Activated T-helper 1 cell treated with anti-CD3 and anti-CD28 coated beads, Interleukin-12 subunit alpha, Interleukin-12 subunit beta, Interleukin-2, Interleukin-4 antibody, amounts not matched to agents 30 ng/mL and 10 ng/mL and 1 ng/mL, durations not matched to agents 14 hours and 24 hours and 36 hours (primary cell): ENCODE measurements at regions not wholly inside any gene's neighbourhood (a gene's known extent, or its start where the extent isn't known, plus 50 kb on each side); places are given as distances from the start of the nearest gene placed in this dataset.

Experiments
- DNase-seq: peaks from one replicate; pipeline ENCODE4 v3.0.0; 2021; ENCODE audit warnings: low spot score
- H3K27ac Mint-ChIP-seq: one replicate; pipeline ENCODE4 v1.8.0; 2021; ENCODE audit warnings: mild to moderate bottlenecking, mixed read lengths
- H3K27me3 Mint-ChIP-seq: one replicate; pipeline ENCODE4 v1.8.0; 2022; ENCODE audit warnings: mild to moderate bottlenecking, moderate library complexity, mixed read lengths; ENCODE audit not compliant: insufficient read depth
- H3K36me3 Mint-ChIP-seq: one replicate; pipeline ENCODE4 v1.8.0; 2021; ENCODE audit warnings: low read depth, mixed read lengths
- H3K4me1 Mint-ChIP-seq: one replicate; pipeline ENCODE4 v1.8.0; 2021; ENCODE audit warnings: low read depth, mixed read lengths
- H3K4me3 Mint-ChIP-seq: one replicate; pipeline ENCODE4 v1.8.0; 2021; ENCODE audit warnings: mild to moderate bottlenecking, moderate library complexity, mixed read lengths
- H3K9me3 Mint-ChIP-seq: one replicate; pipeline ENCODE4 v1.8.0; 2021; ENCODE audit warnings: mixed read lengths
- intact Hi-C: fragments of 100-400 bp; cut with micrococcal nuclease; formaldehyde crosslinking; loops from one replicate; pipeline ENCODE4 v1.15.1; 2024

GRCh38 chr10:29888321-29888720 lies 171.1 kb downstream of the JCAD start:
- no peak for DNase-seq
- Mint-ChIP-seq H3K4me3 (no peak overlapping the region), H3K27me3 (peaks cover 9% of the 10 kb centered on the region), H3K4me1 (no peaks in the 10 kb centered on the region), H3K9me3 (no peaks in the 10 kb centered on the region), H3K36me3 (no peaks in the 10 kb centered on the region), H3K27ac (no peak overlapping the region)
- intact Hi-C loops, result no loop called here

- H3K36me3 Mint-ChIP-seq, result no peaks in the 10 kb centered on the region
- no peaks in the 10 kb centered on the region for H3K4me1 Mint-ChIP-seq
- intact Hi-C loops, result no loop called here
- no peak overlapping the region for H3K27ac Mint-ChIP-seq
- H3K4me3 Mint-ChIP-seq, result no peak overlapping the region
- DNase-seq, result no peak
- no peaks in the 10 kb centered on the region for H3K9me3 Mint-ChIP-seq
- peaks cover 5% of the 10 kb centered on the region for H3K27me3 Mint-ChIP-seq
Measured at GRCh38 chr10:29886299-29886698, 173.1 kb downstream of the JCAD start.

DNA sequence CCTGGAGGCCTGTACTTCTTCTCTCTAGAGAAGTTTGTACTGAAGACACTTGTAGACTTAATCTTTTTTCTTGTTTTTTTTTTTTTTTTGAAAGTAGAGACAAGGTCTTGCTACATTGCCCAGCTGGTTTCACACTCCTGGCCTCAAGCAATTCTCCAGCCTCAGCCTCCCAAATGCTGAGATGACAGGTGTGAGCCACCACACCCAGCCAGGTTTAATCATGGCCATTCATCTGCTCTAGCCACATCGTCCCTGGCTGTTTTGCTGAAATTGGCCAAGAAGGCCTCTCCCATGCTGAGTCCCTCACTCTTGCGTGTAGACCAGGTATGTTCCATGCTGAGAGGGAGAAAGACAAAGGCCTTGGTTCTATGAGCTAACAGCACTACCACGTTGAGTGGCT lies 176.2 kb downstream of the JCAD start:
- H3K4me1 Mint-ChIP-seq, result no peaks in the 10 kb centered on the region
- intact Hi-C loops, result no loop called here
- H3K27me3 Mint-ChIP-seq, result peaks cover 8% of the 10 kb centered on the region
- no peaks in the 10 kb centered on the region for H3K36me3 Mint-ChIP-seq
- no peak overlapping the region for H3K27ac Mint-ChIP-seq
- DNase-seq, result no peak
- no peaks in the 10 kb centered on the region for H3K9me3 Mint-ChIP-seq
- H3K4me3 Mint-ChIP-seq, result no peak overlapping the region

DNA sequence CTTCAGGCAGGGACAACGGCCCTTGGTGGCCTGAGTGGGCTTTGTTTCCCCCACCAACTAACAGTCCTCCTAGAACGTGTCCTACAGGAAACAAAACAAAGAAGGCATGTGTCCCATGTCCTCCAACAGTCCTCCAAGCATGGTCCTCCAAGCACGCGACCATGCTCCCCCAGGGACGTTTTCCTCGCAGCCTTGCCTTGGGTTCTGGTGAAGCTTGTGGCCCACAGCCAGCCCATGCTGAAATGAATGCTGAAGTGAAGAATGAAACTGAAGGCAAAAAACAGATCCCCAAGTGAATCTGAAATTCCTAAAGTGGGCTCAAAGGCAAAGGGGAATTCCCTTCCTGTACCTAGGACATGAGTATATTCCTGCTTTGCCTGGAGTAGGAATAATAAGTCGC lies 176.6 kb downstream of the JCAD start:
- no peak for DNase-seq
- intact Hi-C loops, result no loop called here
- no peaks in the 10 kb centered on the region for H3K9me3 Mint-ChIP-seq
- H3K27me3 Mint-ChIP-seq, result peaks cover 8% of the 10 kb centered on the region
- H3K36me3 Mint-ChIP-seq, result no peaks in the 10 kb centered on the region
- H3K27ac Mint-ChIP-seq, result no peak overlapping the region
- no peak overlapping the region for H3K4me3 Mint-ChIP-seq
- H3K4me1 Mint-ChIP-seq, result no peaks in the 10 kb centered on the region

DNA sequence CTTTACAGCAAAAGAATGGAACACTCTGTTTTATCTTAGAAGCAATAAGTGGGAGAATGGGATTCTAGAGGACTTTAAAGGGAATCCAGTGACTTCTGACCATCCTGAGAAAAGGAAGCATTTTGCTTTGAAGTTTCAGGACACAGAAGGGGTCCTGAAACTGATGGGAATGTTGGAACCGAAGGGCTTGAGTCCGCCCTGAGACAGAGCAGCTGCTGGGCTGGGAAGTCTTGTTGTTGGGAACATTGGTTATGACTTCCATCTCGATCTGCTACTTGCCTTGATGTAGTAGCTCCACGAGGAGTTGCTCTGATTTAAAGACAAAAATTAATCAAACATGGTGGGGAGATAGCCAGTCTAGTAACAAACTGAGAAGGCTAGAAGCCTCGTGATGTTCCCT lies 177.6 kb downstream of the JCAD start:
- Mint-ChIP-seq H3K4me3 (no peak overlapping the region), H3K36me3 (no peaks in the 10 kb centered on the region), H3K27ac (no peak overlapping the region), H3K27me3 (peaks cover 9% of the 10 kb centered on the region), H3K4me1 (no peaks in the 10 kb centered on the region), H3K9me3 (no peaks in the 10 kb centered on the region)
- intact Hi-C loops, result no loop called here
- DNase-seq, result no peak

GRCh38 chr10:29881336-29881771 lies 178.0 kb downstream of the JCAD start:
- Mint-ChIP-seq H3K4me1 (no peaks in the 10 kb centered on the region), H3K4me3 (no peak overlapping the region), H3K36me3 (no peaks in the 10 kb centered on the region)

GRCh38 chr10:29880856-29881255 lies 178.5 kb downstream of the JCAD start:
- Mint-ChIP-seq H3K9me3 (no peaks in the 10 kb centered on the region), H3K36me3 (no peaks in the 10 kb centered on the region), H3K4me1 (no peaks in the 10 kb centered on the region), H3K27ac (no peak overlapping the region), H3K4me3 (no peak overlapping the region), H3K27me3 (peaks cover 12% of the 10 kb centered on the region)
- intact Hi-C loops, result no loop called here
- DNase-seq, result no peak

More at GRCh38 chr10:29881336-29881771, 178.0 kb downstream of the JCAD start:
- DNase-seq, result no peak
- Mint-ChIP-seq H3K27me3 (peaks cover 12% of the 10 kb centered on the region), H3K9me3 (no peaks in the 10 kb centered on the region), H3K27ac (no peak overlapping the region)
- intact Hi-C loops, result no loop called here

DNA sequence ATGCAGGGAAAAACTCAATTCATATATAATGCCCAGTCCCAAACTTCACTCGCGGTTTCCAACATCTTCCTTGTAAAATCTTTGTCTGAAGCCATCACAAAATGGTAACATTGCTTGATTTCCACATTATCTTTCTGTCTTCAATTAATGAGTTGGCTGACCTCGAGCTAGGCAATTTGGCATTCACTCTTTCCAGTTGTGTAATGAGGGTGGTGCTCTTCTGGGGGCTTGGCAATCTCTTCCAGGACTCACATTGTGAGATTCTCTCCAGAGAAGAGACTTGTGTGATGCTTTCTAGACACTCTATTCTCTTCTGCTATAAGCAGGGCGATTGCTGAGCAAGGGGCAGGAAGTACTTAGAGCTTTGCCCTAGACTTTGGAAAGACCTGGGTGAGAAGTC lies 179.5 kb downstream of the JCAD start:
- intact Hi-C loops, result no loop called here
- Mint-ChIP-seq H3K27ac (no peak overlapping the region), H3K4me1 (no peaks in the 10 kb centered on the region), H3K36me3 (no peaks in the 10 kb centered on the region), H3K9me3 (no peaks in the 10 kb centered on the region), H3K27me3 (peaks cover 12% of the 10 kb centered on the region), H3K4me3 (no peak overlapping the region)
- no peak for DNase-seq

DNA sequence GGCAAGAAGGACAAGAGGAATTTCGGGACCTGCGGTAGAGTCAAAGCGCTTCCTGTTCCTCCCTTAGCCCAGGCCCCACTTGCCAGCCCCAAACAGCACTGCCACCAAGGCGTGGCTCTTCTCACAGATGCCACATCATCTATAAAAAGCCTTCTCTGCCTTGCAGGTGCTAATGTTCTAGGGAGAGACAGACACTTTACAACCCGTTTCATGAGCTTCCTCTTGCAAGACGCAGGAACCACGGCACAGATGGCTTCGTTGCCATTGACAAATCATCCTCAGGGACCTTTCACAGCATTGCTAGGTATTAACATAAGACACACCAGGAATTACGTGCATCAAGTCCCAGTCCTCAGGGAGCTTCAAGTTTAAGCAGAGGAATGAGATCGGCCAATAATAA lies 180.9 kb downstream of the JCAD start:
- H3K27me3 Mint-ChIP-seq, result peaks cover 12% of the 10 kb centered on the region
- DNase-seq, result no peak

DNA sequence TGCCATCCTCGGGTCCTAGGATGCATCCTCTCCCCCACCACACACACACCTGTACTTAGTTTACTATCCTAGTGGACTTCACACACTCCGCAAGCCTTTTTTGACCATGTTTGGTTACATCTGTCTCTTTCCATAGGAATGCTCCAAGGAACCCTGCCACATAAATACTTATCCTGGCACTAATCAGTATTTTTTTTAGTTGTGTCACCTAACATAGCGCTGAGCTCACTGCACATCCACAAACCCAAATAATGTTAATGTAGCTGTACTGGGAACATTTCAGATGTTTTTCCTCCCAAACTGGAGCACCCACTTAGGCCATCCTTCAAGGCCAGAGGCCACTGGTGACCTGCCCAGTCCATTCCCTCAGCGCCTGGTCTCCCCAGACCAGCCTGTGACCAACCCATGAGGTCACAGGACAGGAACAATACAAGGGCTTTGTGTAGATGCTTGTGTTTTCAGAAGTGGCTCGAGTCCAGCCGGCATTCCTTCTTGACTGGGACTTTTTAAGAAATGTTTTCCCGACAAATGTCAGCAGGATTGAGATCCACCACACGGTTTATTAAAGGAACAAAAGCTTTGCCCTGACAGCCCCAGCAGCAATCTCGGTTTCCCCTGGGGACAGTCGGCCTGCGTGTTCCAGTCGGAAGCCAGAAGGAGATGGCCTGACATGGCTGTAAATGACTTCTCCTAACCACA lies 181.4 kb downstream of the JCAD start:
- H3K4me3 Mint-ChIP-seq, result no peak overlapping the region
- H3K36me3 Mint-ChIP-seq, result no peaks in the 10 kb centered on the region
- DNase-seq, result no peak
- intact Hi-C loops, result no loop called here
- no peaks in the 10 kb centered on the region for H3K9me3 Mint-ChIP-seq
- no peaks in the 10 kb centered on the region for H3K4me1 Mint-ChIP-seq
- no peak overlapping the region for H3K27ac Mint-ChIP-seq
- H3K27me3 Mint-ChIP-seq, result peaks cover 13% of the 10 kb centered on the region

More for the DNA sequence above, 180.9 kb downstream of the JCAD start:
- Mint-ChIP-seq H3K4me3 (no peak overlapping the region), H3K36me3 (no peaks in the 10 kb centered on the region), H3K27ac (no peak overlapping the region), H3K4me1 (no peaks in the 10 kb centered on the region), H3K9me3 (no peaks in the 10 kb centered on the region)
- intact Hi-C loops, result no loop called here

- Mint-ChIP-seq H3K36me3 (no peaks in the 10 kb centered on the region), H3K27ac (no peak overlapping the region), H3K27me3 (peaks cover 14% of the 10 kb centered on the region), H3K4me1 (no peaks in the 10 kb centered on the region), H3K9me3 (no peaks in the 10 kb centered on the region), H3K4me3 (no peak overlapping the region)
- intact Hi-C loops, result no loop called here
- no peak for DNase-seq
Measured at GRCh38 chr10:29876008-29876555, 183.3 kb downstream of the JCAD start.

DNA sequence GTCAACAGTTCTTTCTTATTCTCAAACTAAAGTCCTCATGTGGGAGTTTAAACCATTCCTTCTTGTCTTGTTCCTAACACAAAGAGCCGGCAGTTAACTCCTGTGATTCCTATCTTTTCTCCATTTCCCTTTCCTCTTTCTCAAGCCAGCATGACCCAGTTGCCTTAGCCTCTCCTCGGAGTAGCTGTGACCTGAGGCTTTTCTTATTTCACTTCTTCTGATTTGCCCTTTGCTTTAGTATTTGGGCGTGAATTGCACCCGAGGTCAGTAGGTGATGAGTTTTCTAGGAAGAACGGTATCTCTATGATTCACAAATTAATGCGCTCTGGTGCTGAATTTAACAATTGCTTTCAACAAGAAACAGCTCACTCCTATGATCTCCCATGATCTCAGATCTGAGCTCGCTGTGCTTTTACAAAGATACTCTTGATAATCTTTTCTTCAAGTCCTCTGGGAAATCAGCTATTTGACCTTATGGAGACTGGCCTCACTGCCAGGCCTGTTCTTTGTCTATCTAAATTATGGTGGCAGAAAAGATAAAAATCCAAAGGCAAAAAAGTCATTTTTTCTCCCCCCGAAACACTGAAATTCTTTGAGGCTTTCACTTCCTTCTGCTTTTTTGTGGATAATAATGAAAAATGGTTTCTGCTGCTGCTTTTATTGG lies 184.6 kb downstream of the JCAD start:
- intact Hi-C loops, result no loop called here

DNA sequence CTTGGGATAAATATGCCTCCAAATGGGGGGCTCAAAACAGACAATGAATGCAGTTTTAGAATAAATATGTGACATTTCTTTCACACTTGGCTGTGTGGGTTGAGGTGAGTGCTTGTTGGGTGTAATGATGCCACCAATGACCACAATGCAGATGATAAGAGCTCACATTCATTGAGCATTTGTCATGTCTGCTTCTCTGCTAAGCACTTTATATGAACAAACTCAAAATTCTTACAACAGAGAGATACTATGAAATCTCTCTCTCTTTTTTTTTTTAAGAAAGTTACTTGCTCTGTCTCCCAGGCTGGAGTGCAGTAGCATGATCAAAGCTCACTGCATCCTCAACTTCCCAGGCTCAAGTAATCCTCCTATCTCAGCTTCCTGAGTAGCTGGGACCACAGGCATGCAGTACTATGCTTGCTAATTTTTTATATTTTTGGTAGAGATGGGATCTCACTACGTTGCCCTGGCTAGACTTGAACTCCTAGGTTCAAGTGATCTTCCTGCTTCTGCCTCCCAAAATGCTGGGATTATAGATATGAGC lies 185.4 kb downstream of the JCAD start:
- intact Hi-C loops, result no loop called here
- H3K27me3 Mint-ChIP-seq, result peaks cover 11% of the 10 kb centered on the region
- no peaks in the 10 kb centered on the region for H3K4me1 Mint-ChIP-seq
- no peak overlapping the region for H3K4me3 Mint-ChIP-seq
- peaks cover 6% of the 10 kb centered on the region for H3K9me3 Mint-ChIP-seq
- H3K36me3 Mint-ChIP-seq, result no peaks in the 10 kb centered on the region
- no peak overlapping the region for H3K27ac Mint-ChIP-seq
- no peak for DNase-seq

More for the DNA sequence above, 184.6 kb downstream of the JCAD start:
- Mint-ChIP-seq H3K27me3 (peaks cover 12% of the 10 kb centered on the region), H3K9me3 (peaks cover 6% of the 10 kb centered on the region), H3K4me1 (no peaks in the 10 kb centered on the region), H3K4me3 (no peak overlapping the region), H3K27ac (no peak overlapping the region), H3K36me3 (no peaks in the 10 kb centered on the region)
- DNase-seq, result no peak
